Mucosa of descending colon (tissue), 3 donors: ENCODE measurements at regions not wholly inside any gene's neighbourhood (a gene's known extent, or its start where the extent isn't known, plus 50 kb on each side); places are given as distances from the start of the nearest gene placed in this dataset.

Source experiments
- ATAC-seq: fragments of 200-7000 bp; cut with Tn5 transposase; one replicate; pipeline ENCODE4 v1.9.1; 2020; ENCODE audit warnings: mild to moderate bottlenecking, moderate library complexity
- DNase-seq, 3 donors: peaks; one replicate each; pipeline ENCODE4 v3.0.0-alpha.2; 2020
- H3K36me3 ChIP-seq: fragments of 200-600 bp; one replicate; pipeline ENCODE4 v1.8.0; 2021; ENCODE audit warnings: low read depth, mild to moderate bottlenecking
- H3K4me1 ChIP-seq: fragments of 200-600 bp; one replicate; pipeline ENCODE4 v1.8.0; 2021; ENCODE audit warnings: low read depth, mild to moderate bottlenecking
- H3K4me3 ChIP-seq: fragments of 200-600 bp; one replicate; pipeline ENCODE4 v1.8.0; 2021; ENCODE audit warnings: mild to moderate bottlenecking
- H3K9me3 ChIP-seq: fragments of 200-600 bp; one replicate; pipeline ENCODE4 v1.8.0; 2021; ENCODE audit warnings: mild to moderate bottlenecking
- intact Hi-C, 2 donors: fragments of 100-400 bp; cut with DNase I in 1 of 2; cut with micrococcal nuclease in 1 of 2; formaldehyde crosslinking; loops; one replicate each; pipeline versions ENCODE4 v1.11.0 to v1.11.1; 2022; cut with DNase I, micrococcal nuclease
- TF ChIP-seq, protein P1 (sequence below): fragments of 200-600 bp; IDR thresholded peaks from one replicate; pipeline ENCODE4 v1.8.0; 2022; ENCODE audit warnings: antibody characterized with exemption, mild to moderate bottlenecking
- donor health status: DM: no; HTN: no; CAD: no; lungs with moderate emphysema.
- donor health status: DM: no; HTN: no; CAD: no.
- donor health status: DM: no; HTN: yes; CAD: no.

DNA sequence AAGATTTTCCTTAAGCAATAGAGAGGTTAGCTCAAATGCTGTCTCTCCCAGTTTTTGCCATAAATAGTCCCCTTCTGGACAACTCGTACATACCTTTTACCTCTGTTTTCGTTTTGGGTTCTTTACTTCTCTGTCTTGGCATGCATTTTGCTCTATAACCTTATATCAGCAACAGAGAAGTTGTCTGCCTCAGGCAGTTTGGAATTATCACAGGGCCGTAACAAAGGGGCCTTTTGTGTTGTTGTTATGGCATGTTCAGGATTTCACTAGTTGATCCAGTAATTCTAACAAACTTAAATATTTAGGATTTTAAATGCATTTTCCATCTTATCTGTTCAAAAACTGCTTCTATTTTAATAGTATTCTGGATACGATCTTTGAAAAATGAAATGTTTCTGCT lies 259.8 kb downstream of the CD109 start:
- intact Hi-C loops = no loop called here
- no peaks in the 10 kb centered on the region for H3K36me3 ChIP-seq

DNA sequence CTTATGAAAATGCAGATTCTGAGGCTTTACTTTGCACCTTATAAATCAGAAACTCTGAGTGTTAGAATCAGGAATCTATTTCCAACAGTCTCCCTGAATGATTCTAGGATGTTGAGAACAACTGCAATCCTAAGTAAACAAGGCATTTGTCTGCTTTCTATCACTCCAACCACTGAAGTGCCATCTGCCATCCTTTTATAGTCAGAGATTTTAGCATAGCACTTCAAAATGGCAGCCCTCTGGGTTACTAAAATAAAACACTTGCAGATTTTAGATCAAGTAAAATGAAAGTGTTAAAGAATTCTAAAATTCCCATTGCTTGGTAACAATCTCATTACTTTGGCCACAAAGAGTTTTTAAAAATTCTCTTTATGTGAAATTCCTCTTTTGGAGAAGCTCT lies 258.9 kb downstream of the CD109 start:
- Histone ChIP-seq H3K36me3 (no peaks in the 10 kb centered on the region), H3K4me3 (no peak overlapping the region), H3K9me3 (no peaks in the 10 kb centered on the region), H3K4me1 (no peaks in the 10 kb centered on the region)
- TF ChIP-seq, protein P1, sequence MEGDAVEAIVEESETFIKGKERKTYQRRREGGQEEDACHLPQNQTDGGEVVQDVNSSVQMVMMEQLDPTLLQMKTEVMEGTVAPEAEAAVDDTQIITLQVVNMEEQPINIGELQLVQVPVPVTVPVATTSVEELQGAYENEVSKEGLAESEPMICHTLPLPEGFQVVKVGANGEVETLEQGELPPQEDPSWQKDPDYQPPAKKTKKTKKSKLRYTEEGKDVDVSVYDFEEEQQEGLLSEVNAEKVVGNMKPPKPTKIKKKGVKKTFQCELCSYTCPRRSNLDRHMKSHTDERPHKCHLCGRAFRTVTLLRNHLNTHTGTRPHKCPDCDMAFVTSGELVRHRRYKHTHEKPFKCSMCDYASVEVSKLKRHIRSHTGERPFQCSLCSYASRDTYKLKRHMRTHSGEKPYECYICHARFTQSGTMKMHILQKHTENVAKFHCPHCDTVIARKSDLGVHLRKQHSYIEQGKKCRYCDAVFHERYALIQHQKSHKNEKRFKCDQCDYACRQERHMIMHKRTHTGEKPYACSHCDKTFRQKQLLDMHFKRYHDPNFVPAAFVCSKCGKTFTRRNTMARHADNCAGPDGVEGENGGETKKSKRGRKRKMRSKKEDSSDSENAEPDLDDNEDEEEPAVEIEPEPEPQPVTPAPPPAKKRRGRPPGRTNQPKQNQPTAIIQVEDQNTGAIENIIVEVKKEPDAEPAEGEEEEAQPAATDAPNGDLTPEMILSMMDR = no peak
- intact Hi-C loops = no loop called here
- DNase-seq = no peak
- no peak for ATAC-seq

More for the DNA sequence above, 259.8 kb downstream of the CD109 start:
- no peaks in the 10 kb centered on the region for H3K4me1 ChIP-seq
- H3K9me3 ChIP-seq = no peaks in the 10 kb centered on the region
- no peak for ATAC-seq
- TF ChIP-seq, protein P1 = no peak
- DNase-seq = no peak
- no peak overlapping the region for H3K4me3 ChIP-seq

DNA sequence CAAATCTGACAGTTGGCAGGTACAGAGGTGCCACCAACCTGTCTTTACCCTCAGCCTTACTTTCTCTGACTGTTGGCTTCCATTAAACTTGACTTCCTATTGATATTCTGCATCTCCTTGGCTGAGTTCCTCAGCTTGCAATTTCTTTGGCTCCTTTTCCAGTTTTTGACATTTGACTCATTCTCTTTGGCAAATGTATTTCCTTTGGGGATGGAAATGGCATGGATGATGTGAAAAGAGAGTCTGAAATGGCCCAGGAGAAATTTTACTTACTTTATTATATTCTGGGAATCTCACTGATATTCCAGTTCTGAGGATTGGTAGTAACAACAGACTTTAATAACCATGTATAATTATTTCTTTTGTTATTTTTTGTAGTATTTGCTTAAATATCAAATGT lies 255.2 kb downstream of the CD109 start:
- ATAC-seq = no peak
- intact Hi-C loops = no loop called here
- Histone ChIP-seq H3K36me3 (no peaks in the 10 kb centered on the region), H3K9me3 (peaks cover 2% of the 10 kb centered on the region), H3K4me1 (no peaks in the 10 kb centered on the region), H3K4me3 (no peak overlapping the region)
- DNase-seq = no peak
- TF ChIP-seq, protein P1 = no peak

DNA sequence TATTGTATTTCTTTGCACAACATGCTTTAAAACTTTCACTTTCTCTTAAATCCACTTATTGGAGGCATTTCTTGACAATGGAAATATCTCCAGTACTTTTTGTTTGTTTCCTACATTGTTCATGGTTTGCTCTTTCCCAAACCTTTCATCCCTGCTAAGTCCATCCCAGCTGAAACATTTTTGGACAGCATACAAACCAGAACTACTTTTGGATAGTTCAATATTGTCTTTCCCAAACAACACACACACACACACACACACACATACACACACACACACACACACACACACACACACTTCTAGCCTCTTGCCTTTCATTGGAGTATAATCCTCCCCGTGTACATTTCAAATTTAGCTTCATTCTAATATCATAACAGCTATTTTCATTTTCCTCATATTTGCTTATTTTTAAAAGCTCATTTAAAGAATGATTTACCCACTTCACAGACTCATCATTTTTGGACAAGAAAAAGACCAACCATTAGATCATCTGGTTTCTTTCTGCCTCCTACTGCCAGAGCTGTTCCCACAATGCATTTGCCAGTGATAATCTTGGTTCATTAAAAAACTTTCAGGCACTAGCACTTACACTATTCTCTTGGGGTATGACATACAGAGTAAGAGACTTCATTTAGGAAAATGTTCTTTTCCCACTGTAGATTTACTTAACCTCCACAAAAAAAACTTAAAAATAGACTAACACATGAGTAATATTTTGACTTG lies 248.1 kb downstream of the CD109 start:
- no peak for ATAC-seq
- intact Hi-C loops = no loop called here
- peaks cover 2% of the 10 kb centered on the region for H3K9me3 ChIP-seq
- H3K36me3 ChIP-seq = no peaks in the 10 kb centered on the region
- no peaks in the 10 kb centered on the region for H3K4me1 ChIP-seq
- H3K4me3 ChIP-seq = no peak overlapping the region
- TF ChIP-seq, protein P1 = no peak
- DNase-seq = no peak

DNA sequence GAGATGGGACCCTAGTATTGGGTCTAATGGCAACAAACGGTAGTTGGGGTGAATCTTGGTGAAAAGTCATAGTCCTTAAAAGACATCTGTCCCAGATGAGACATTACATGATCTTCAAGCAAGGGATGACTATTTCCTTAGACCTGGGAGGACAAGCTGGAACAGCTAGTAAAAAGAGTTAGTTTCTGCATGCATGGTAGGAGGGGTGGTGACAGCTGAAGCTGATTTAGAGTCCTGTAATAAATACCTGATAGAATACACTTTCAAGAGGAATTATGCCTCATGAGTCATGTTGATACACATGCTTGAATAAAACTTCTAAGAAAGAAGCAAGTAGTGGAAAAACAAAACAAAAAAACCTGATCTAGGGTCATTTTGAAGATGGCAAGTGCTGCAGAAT lies 247.4 kb downstream of the CD109 start:
- DNase-seq (no peak), ATAC-seq (no peak)
- Histone ChIP-seq H3K4me1 (no peaks in the 10 kb centered on the region), H3K36me3 (no peaks in the 10 kb centered on the region), H3K9me3 (peaks cover 2% of the 10 kb centered on the region), H3K4me3 (no peak overlapping the region)
- TF ChIP-seq, protein P1 = no peak
- intact Hi-C loops = no loop called here
